Neural cell (in vitro differentiated cells): ENCODE measurements at regions not wholly inside any gene's neighbourhood (a gene's known extent, or its start where the extent isn't known, plus 50 kb on each side); places are given as distances from the start of the nearest gene placed in this dataset.

Experiments
- H2AFZ ChIP-seq: fragments of 200-600, 300-800 bp; sonication (generic), shearing (Covaris generic); 2 replicates; pipeline ENCODE4 v1.6.0; 2014; ENCODE audit warnings: low read depth, mild to moderate bottlenecking, antibody characterized with exemption, low read length, moderate library complexity
- H3F3A ChIP-seq: fragments of 200-600 bp; shearing (Covaris generic); 2 replicates; pipeline ENCODE4 v1.6.1; 2016; ENCODE audit warnings: mild to moderate bottlenecking, moderate library complexity, mixed read lengths, antibody characterized with exemption, low read length; ENCODE audit not compliant: insufficient read depth, poor library complexity, severe bottlenecking
- H3K27ac ChIP-seq: fragments of 200-600, 300-800 bp; sonication (generic), shearing (Covaris generic); 2 replicates; pipeline ENCODE4 v1.5.1; 2014; ENCODE audit warnings: mild to moderate bottlenecking, low read length, moderate library complexity
- H3K27me3 ChIP-seq: fragments of 300-800, 200-600 bp; sonication (generic), shearing (Covaris generic); 2 replicates; pipeline ENCODE4 v1.6.0; 2014; ENCODE audit warnings: mild to moderate bottlenecking, low read depth, low read length, moderate library complexity; ENCODE audit not compliant: insufficient read depth
- H3K36me3 ChIP-seq: fragments of 300-800, 200-600 bp; sonication (generic), shearing (Covaris generic); 2 replicates; pipeline ENCODE4 v1.5.1; 2014; ENCODE audit warnings: mild to moderate bottlenecking, antibody characterized with exemption, low read length, moderate library complexity; ENCODE audit not compliant: insufficient read depth
- H3K4me2 ChIP-seq: fragments of 300-800, 200-600 bp; sonication (generic), shearing (Covaris generic); 2 replicates; pipeline ENCODE4 v1.6.0; 2014; ENCODE audit warnings: mild to moderate bottlenecking, low read length
- H3K4me3 ChIP-seq: fragments of 300-800, 200-600 bp; sonication (generic), shearing (Covaris generic); 2 replicates; pipeline ENCODE4 v1.5.1; 2014; ENCODE audit warnings: mild to moderate bottlenecking, low read length, moderate library complexity
- H3K79me2 ChIP-seq: fragments of 200-600 bp; shearing (Covaris generic); replicated peaks from 2 replicates; pipeline ENCODE4 v1.6.0; 2014; ENCODE audit warnings: mild to moderate bottlenecking, low read length, moderate library complexity; ENCODE audit not compliant: insufficient read depth
- H3K9ac ChIP-seq: fragments of 300-800, 200-600 bp; sonication (generic), shearing (Covaris generic); 2 replicates; pipeline ENCODE4 v1.6.1; 2016; ENCODE audit warnings: mild to moderate bottlenecking, low read length, mixed read lengths
- H3K9me2 ChIP-seq: fragments of 200-600 bp; shearing (Covaris generic); 2 replicates; pipeline ENCODE4 v1.6.1; 2016; ENCODE audit warnings: mild to moderate bottlenecking, low read length, mixed read lengths; ENCODE audit not compliant: insufficient read depth
- H3K9me3 ChIP-seq: fragments of 200-600, 300-800 bp; sonication (generic), shearing (Covaris generic); 2 replicates; pipeline ENCODE4 v1.6.1; 2016; ENCODE audit warnings: mild to moderate bottlenecking, mixed run types, low read length, moderate library complexity, mixed read lengths
- H4K20me1 ChIP-seq: fragments of 200-600 bp; shearing (Covaris generic); 2 replicates; pipeline ENCODE4 v1.6.1; 2016; ENCODE audit warnings: mild to moderate bottlenecking, mixed run types; ENCODE audit not compliant: insufficient read depth
- EP300 ChIP-seq: fragments of 450-650 bp; conservative IDR thresholded peaks from 2 replicates; pipeline ENCODE4 v1.6.1; 2014; ENCODE audit warnings: antibody characterized with exemption, mild to moderate bottlenecking, moderate library complexity; ENCODE audit not compliant: poor library complexity, severe bottlenecking
- EZH2 ChIP-seq: fragments of 200-600, 300-800 bp; shearing (Covaris generic), sonication (generic); IDR thresholded peaks from 2 replicates; pipeline ENCODE4 v1.6.1; 2014; ENCODE audit warnings: antibody characterized with exemption, low read length, borderline replicate concordance, mild to moderate bottlenecking; ENCODE audit not compliant: insufficient read depth, poor library complexity, severe bottlenecking
- MXI1 ChIP-seq: fragments of 450-650 bp; conservative IDR thresholded peaks from 2 replicates; pipeline ENCODE4 v1.6.1; 2014; ENCODE audit warnings: antibody characterized with exemption, mild to moderate bottlenecking; ENCODE audit not compliant: poor library complexity, severe bottlenecking
- POLR2AphosphoS5 ChIP-seq: IDR thresholded peaks from 2 replicates; pipeline ENCODE4 v1.6.1; 2012
- RAD21 ChIP-seq: fragments of 450-650 bp; conservative IDR thresholded peaks from 2 replicates; pipeline ENCODE4 v1.6.1; 2014; ENCODE audit warnings: antibody characterized with exemption, mild to moderate bottlenecking, moderate library complexity
- SMC3 ChIP-seq: fragments of 450-650 bp; conservative IDR thresholded peaks from 2 replicates; pipeline ENCODE4 v1.6.1; 2014; ENCODE audit warnings: antibody characterized with exemption, mild to moderate bottlenecking, moderate library complexity; ENCODE audit not compliant: poor library complexity
- TAF1 ChIP-seq: IDR thresholded peaks from 2 replicates; pipeline ENCODE4 v1.6.1; 2012; ENCODE audit warnings: low read depth
- TF ChIP-seq, protein P1 (sequence below): IDR thresholded peaks from 2 replicates; pipeline ENCODE4 v1.6.1; 2012; ENCODE audit warnings: borderline replicate concordance
- TF ChIP-seq, protein P2 (sequence below): fragments of 450-650 bp; IDR thresholded peaks from 2 replicates; pipeline ENCODE4 v1.5.1; 2014; ENCODE audit warnings: antibody characterized with exemption, mild to moderate bottlenecking, moderate library complexity; ENCODE audit not compliant: poor library complexity, severe bottlenecking

DNA sequence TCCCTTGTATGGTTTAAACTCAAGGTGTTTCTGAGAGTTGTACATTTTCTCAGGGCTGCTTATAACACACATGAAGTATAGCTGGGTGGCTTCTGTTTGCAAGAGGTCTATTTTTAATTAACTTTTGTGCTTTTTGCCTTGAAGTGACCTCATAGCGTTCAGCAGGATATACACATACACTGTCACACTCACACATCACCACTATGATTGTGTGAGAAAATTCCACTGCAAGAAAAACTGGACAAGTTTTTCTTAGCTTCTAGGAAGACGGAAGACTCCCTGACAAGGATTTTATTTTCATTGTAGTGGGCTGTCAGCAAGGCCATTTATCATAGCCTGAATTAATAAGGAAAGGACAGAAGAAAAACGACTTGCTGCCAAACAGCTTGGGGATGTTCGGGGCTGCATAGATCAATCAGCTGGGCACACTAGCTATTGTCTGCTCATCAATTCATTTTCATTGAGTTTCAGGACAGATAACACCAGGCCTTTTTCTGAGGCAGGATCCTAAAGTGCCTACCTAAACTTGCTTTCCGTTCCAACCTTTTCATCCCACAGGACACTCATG is 192.8 kb upstream of the CRBN start (continued):
- TF ChIP-seq SMC3: no peak

DNA sequence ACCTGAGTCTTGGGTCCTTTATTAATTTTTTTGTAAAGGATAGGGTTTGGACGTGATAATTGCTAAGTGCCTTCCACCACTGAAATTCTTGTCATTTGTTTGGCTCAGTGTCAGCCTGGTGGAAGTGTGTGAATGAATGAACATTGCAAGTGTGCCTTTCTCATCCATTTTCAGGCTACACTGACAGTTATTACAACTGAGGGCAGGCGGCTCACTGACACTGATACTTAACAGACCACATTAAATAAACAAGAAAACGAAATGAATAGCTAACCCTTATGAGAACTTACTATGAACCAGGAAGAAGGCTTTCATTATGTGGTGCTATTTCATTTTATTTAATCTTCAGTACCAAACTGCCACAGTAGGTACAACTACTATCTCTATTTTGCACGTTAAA is 188.8 kb upstream of the CRBN start:
- TF ChIP-seq, protein P1, sequence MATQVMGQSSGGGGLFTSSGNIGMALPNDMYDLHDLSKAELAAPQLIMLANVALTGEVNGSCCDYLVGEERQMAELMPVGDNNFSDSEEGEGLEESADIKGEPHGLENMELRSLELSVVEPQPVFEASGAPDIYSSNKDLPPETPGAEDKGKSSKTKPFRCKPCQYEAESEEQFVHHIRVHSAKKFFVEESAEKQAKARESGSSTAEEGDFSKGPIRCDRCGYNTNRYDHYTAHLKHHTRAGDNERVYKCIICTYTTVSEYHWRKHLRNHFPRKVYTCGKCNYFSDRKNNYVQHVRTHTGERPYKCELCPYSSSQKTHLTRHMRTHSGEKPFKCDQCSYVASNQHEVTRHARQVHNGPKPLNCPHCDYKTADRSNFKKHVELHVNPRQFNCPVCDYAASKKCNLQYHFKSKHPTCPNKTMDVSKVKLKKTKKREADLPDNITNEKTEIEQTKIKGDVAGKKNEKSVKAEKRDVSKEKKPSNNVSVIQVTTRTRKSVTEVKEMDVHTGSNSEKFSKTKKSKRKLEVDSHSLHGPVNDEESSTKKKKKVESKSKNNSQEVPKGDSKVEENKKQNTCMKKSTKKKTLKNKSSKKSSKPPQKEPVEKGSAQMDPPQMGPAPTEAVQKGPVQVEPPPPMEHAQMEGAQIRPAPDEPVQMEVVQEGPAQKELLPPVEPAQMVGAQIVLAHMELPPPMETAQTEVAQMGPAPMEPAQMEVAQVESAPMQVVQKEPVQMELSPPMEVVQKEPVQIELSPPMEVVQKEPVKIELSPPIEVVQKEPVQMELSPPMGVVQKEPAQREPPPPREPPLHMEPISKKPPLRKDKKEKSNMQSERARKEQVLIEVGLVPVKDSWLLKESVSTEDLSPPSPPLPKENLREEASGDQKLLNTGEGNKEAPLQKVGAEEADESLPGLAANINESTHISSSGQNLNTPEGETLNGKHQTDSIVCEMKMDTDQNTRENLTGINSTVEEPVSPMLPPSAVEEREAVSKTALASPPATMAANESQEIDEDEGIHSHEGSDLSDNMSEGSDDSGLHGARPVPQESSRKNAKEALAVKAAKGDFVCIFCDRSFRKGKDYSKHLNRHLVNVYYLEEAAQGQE: no peak
- TF ChIP-seq EZH2: no peak
- no peak for TF ChIP-seq RAD21
- TF ChIP-seq EP300: no peak
- no peak for TF ChIP-seq SMC3
- no peak for TF ChIP-seq MXI1
- TF ChIP-seq, protein P2, sequence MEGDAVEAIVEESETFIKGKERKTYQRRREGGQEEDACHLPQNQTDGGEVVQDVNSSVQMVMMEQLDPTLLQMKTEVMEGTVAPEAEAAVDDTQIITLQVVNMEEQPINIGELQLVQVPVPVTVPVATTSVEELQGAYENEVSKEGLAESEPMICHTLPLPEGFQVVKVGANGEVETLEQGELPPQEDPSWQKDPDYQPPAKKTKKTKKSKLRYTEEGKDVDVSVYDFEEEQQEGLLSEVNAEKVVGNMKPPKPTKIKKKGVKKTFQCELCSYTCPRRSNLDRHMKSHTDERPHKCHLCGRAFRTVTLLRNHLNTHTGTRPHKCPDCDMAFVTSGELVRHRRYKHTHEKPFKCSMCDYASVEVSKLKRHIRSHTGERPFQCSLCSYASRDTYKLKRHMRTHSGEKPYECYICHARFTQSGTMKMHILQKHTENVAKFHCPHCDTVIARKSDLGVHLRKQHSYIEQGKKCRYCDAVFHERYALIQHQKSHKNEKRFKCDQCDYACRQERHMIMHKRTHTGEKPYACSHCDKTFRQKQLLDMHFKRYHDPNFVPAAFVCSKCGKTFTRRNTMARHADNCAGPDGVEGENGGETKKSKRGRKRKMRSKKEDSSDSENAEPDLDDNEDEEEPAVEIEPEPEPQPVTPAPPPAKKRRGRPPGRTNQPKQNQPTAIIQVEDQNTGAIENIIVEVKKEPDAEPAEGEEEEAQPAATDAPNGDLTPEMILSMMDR: no peak
- TF ChIP-seq TAF1: no peak
- no peak for TF ChIP-seq POLR2AphosphoS5
- Histone ChIP-seq H3F3A (no peaks in the 10 kb centered on the region), H3K27me3 (no peaks in the 10 kb centered on the region), H3K9me2 (no peaks in the 10 kb centered on the region), H2AFZ (no peak overlapping the region), H3K4me2 (no peak overlapping the region), H3K4me3 (no peak overlapping the region), H4K20me1 (no peaks in the 10 kb centered on the region), H3K9ac (no peak overlapping the region), H3K27ac (no peak overlapping the region), H3K9me3 (no peaks in the 10 kb centered on the region), H3K36me3 (no peaks in the 10 kb centered on the region), H3K79me2 (no peaks in the 10 kb centered on the region)

DNA sequence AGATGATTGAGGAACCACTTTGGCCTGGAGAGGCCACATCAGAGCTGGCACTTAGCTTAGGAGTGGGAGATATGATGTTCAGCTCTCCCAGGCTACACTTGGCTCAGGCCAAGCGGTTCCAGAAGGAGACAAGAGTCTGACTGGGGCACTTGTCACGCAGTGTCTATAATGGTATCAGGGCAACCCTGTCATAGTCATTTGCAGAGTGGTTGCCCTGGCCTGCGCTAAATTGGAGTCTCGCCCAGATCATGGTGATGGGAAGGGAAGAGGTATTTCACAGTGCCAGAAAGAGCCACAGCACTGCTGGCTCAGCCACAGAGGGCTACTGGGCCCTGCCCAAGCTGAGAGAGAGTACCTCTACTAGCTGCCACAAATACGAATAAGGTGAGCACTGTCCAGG is 186.9 kb upstream of the CRBN start:
- Histone ChIP-seq H3K27ac (no peak overlapping the region), H3K4me2 (no peak overlapping the region), H3K9me2 (no peaks in the 10 kb centered on the region), H3K4me3 (no peak overlapping the region), H3K9ac (no peak overlapping the region), H3K79me2 (no peaks in the 10 kb centered on the region), H3K9me3 (no peaks in the 10 kb centered on the region), H3K36me3 (no peaks in the 10 kb centered on the region), H3F3A (no peaks in the 10 kb centered on the region), H2AFZ (no peak overlapping the region), H3K27me3 (no peaks in the 10 kb centered on the region), H4K20me1 (no peaks in the 10 kb centered on the region)
- TF ChIP-seq EP300: no peak
- no peak for TF ChIP-seq EZH2
- TF ChIP-seq, protein P1: no peak
- TF ChIP-seq RAD21: no peak
- TF ChIP-seq TAF1: no peak
- TF ChIP-seq MXI1: no peak
- TF ChIP-seq, protein P2: no peak
- TF ChIP-seq SMC3: no peak
- no peak for TF ChIP-seq POLR2AphosphoS5
